Fibroblast of skin of back (primary cell): ENCODE measurements at regions not wholly inside any gene's neighbourhood (a gene's known extent, or its start where the extent isn't known, plus 50 kb on each side); places are given as distances from the start of the nearest gene placed in this dataset.
"Not testable (repeated sequence)": the region's sequence is repeated elsewhere in the genome, so short reads cannot be mapped to it uniquely, and the experiment has no call there.

Source experiments
- DNase-seq: peaks from one replicate; pipeline ENCODE4 v3.0.0-alpha.2; 2013

DNA sequence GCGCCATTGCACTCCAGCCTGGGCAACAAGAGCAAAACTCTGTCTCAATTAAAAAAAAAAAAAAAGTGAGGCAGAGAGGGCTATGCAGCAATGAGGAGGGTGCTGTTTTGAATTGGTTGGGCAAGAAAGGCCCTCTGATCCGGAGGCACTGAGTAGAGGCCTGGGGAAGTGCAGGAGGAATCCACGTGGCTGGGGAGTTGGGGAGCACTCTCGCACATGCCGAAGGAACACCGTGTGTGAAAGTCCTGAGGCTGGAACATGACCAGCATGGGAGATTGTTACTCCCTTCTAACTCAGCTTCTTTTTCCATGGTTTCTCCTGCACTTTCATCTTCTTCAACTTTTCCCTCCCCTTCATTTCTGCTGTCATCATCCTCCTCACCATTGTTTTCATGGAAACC lies 347.9 kb upstream of the HS6ST1 start:
- no peak for DNase-seq

- no peak for DNase-seq
These were observed 348.7 kb upstream of the HS6ST1 start for GRCh38 chr2:128667391-128667790.

DNA sequence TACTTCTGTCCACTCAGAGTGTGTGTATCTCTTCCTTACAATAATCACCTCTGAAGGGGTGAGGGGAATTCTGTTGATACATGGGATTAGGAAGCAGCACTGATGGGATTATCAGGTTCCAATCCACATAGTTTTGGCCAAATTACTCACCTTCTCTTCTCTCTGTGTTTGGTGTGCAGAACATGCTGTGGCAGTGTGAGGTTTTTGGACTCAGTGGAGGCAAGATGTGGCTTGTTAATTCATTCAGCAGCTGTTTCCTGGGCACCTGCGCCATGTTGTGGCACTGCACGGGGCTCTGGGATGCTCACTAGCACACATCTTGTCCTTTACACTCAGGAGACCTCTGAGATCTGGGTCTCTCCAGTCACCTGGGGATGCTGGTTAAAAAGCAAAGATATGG lies 350.3 kb upstream of the HS6ST1 start:
- DNase-seq, result no peak

DNA sequence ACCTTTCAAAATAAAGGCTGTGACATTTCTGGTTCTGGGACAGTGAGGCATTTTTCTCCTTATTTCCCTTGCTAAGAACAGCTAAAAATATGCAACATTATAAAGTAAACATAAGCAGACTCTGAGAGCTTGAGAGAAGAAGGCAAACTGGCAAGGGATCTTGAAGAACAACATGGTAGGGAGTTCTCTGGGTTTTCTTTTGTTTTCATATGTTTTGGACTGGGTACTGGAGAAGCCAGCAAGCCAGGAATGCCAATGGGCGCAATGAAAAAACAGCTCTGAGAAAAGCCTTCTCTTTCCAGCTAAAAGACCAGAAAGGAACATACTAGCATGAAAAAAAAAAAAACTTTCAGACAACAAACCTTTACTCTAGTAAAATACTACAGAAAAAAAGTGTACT lies 351.4 kb upstream of the HS6ST1 start:
- no peak for DNase-seq

DNA sequence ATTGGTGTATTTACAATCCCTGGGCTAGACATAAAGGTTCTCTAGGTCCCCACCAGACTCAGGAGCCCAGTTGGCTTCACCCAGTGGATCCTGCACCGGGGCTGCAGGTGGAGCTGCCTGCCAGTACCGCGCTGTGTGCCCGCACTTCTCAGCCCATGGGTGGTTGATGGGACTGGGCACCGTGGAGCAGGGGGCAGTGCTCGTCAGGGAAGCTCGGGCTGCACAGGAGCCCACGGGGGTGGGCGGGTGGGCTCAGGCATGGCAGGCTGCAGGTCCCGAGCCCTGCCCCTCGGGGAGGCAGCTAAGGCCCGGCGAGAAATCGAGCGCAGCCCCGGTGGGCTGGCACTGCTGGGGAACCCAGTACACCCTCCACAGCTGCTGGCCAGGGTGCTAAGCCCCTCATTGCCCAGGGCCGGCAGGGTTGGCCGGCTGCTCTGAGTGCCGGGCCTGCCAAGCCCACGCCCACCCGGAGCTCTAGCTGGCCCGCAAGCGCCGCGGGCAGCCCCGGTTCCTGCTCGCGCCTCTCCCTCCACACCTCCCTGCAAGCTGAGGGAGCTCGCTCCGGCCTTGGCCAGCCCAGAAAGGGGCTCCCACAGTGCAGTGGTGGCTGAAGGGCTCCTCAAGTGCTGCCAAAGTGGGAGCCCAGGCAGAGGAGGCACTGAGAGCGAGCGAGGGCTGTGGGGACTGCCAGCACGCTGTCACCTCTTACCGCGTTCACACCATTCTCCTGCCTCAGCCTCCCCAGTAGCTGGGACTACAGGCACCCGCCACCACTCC lies 353.5 kb upstream of the HS6ST1 start:
- not testable (repeated sequence) for DNase-seq

DNA sequence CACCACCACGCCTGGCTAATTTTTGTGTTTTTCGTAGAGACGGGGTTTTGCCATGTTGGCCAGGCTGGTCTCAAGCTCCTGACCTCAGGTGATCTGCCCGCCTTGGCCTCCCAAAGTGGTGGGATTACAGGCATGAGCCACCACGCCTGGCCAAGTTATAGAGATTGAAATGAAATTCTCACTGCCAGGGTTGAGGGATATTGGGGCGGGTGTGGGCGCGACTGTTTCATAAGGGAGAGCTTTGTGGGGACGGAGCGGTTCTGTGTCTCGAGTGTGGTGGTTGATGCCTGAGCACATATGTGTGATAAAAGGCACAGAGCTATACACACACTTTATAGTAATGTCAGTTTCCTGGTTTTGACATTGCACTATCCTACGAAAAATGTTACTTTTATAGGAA lies 361.0 kb upstream of the HS6ST1 start:
- not testable (repeated sequence) for DNase-seq

DNA sequence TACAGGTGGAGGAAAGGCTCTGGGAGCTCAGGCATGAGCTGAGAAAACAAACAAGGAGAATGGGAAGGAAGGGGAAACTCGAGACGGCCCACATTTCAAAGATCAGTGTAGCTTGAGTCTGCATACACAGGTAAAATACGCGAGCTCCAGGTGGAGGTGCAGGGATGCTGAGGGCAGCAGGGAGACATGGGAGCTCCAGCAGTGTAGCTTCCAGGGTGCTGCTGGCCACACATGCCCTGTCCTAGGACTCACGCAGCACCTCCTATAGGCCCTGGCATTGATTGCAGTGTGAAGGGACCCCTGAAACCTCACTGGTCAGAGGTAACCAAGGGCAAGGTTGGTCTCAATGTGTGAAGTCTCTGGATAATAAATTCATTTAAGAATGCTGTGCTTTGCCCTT lies 362.8 kb upstream of the HS6ST1 start:
- DNase-seq, result no peak

DNA sequence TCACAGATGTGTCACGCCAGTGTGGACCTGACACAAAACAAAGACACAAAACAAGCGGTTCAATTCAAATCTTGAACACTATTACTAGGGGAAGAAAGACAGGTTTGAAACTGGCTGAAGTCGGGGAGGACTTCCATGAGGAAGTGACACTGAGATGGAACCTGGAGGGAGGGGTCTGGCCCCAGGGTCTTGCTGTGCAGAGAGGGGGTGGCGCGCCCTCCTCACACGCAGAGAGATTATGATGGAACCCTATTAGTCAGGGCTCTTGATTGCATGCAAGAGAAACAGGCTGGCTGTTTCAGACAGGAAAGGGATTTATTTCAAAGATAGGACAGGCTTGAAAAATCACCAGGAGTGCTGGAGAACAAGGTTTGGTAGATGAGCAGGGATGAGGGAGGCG lies 363.6 kb upstream of the HS6ST1 start:
- no peak for DNase-seq

DNA sequence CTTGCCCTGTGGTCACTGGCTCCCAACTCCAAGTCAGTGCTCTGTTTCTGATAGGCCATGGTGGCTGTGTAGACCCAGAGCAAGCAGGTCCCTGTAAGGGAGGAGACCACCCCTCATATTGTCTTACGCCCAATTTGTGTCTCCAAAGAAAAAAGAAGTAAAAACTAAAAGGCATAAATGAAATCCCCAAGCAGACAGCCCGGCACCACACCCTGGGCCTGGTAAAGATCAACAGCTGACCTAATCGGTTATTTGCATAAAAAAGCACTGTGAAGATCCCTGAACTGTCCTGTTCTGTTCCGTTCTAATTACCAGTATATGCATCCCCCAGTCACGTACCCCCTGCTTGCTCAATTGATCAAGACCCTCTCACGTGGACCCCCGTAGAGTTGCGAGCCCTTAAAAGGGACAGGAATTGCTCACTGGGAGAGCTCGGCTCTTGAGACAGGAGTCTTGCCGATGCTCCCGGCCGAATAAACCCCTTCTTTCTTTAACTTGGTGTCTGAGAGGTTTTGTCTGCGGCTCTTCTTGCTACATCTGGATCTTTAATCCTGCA lies 364.1 kb upstream of the HS6ST1 start:
- no peak for DNase-seq

- DNase-seq, result no peak
These were observed 365.9 kb upstream of the HS6ST1 start for GRCh38 chr2:128684523-128684922.

DNA sequence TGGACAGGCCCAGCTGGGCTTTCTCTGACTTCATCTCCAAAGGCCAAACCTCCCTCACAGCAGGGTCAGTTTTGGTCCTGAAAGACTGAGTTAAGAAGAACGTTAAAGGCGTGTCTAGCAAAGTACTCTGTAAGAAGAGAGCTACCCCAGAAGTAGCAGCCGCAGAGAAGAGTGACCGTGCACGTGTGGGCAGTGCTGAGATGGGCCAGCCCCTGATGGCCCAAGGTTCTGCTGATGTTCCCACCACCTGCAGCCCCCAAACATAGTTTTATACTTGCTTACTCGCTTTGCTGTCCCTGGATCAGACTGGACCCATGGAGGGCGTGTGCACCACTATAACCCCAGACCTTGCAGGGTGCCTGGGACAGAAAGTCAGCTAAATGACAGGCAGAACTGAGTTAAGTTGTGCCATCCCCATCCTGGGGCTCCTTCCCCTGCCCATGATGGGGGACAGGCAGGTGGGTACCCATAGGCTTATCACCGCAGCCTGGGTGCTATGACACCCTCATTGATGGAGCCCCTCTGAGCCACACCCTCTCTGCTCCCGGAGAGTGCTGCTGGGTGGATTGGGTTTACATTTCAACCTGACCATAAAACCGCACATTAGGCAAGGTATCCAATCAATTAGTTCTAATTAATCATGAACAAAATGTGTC lies 367.3 kb upstream of the HS6ST1 start:
- no peak for DNase-seq

DNA sequence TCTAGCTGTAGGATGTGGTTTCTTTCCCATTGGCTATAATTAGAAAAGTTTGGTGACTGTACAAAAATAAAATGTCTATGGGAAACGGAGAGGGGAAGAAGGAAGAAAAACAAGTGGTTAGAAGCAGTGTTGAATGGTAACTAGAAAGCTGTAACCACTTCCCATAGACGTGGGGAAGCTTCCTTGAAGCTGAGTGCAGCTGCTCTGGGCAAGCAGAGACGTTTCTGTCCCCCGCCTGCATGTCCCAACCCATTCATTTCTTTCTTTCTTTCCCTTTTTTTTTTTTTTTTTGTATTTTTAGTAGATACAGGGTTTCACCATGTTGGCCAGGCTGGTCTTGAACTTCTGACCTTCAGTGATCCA lies 367.8 kb upstream of the HS6ST1 start:
- DNase-seq, result no peak

DNA sequence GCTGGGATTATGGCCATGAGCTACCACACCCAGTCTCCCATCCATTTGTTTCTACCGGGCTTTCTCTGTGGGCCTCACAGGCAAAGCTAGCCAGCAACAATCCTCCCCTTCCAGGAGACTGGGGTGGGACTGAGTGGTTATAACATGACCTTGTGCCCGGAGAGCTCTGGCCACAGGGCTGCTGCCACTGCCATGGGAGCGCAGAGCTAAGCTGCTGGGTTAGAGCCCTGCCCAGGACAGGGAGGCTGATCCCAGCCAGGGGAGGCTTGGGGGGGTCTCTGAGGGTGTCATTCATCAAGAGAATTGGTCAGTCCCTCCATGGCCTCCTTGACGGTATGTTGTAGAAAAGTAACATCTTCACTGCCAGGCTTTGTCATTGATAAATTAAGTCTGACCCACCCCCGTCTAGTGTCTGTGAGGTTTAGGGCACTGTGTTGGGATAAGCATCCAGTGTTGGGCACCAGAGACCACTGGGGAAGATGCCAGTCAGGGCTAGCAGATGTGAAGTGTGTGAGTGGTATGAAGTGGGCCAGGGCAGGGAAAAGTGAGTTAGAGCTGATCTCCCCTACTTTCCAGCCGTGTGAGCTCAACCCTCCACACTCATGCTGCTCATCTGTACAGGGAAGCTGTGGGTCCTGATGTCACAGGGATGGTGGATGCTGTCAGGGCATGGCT lies 368.4 kb upstream of the HS6ST1 start:
- DNase-seq, result no peak

GRCh38 chr2:128687565-128687964 lies 368.9 kb upstream of the HS6ST1 start:
- DNase-seq, result no peak

- DNase-seq, result no peak
These were observed 371.3 kb upstream of the HS6ST1 start for GRCh38 chr2:128689971-128690370.

GRCh38 chr2:128690431-128690830 lies 371.8 kb upstream of the HS6ST1 start:
- no peak for DNase-seq

GRCh38 chr2:128690869-128691268 lies 372.2 kb upstream of the HS6ST1 start:
- DNase-seq, result no peak

- DNase-seq, result no peak
These were observed 372.9 kb upstream of the HS6ST1 start for GRCh38 chr2:128691526-128691925.

- DNase-seq, result no peak
These were observed 374.5 kb upstream of the HS6ST1 start for GRCh38 chr2:128692895-128693742.

DNA sequence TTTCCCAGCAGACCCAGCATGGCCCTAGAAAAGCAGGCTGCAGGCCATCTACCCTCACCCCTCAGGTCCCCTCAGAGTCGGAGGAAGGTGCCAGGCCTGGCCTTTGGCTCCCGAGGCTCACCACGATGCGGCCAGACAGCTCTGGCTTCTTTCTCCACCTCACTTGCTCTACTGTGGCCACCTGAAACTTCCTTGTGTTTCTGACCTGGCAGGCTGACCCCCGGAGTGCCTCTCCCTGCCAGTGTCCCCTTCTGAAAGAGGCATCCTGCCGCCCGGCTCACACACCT lies 375.0 kb upstream of the HS6ST1 start:
- no peak for DNase-seq

DNA sequence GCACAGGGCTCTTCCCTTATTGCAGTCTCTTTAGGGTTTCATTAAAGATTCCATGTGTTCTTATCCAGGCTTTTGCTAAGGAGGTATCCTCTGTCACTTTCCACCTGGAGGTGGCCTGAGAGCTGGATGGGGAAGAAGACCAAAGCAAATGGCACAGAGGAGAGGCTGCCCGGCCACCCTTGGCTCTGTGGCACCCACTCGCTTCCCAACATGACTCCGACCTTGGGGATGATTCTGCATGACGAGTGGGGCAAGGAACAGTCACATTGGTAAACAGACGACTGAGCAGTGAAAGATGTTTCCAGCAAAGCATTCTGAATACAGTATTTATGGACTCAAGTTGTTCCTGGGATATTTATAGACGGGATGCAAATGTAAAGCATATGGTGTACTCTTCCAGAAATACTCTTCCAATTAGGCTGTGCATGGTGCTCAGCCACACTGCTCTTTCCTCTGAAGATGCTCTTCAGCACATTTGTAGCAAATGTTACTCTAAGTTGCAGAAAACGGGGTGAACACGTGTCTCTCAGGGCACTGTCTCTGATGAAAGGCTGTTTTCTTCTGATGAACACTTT lies 377.1 kb upstream of the HS6ST1 start:
- no peak for DNase-seq

GRCh38 chr2:128696421-128696820 lies 377.8 kb upstream of the HS6ST1 start:
- no peak for DNase-seq

DNA sequence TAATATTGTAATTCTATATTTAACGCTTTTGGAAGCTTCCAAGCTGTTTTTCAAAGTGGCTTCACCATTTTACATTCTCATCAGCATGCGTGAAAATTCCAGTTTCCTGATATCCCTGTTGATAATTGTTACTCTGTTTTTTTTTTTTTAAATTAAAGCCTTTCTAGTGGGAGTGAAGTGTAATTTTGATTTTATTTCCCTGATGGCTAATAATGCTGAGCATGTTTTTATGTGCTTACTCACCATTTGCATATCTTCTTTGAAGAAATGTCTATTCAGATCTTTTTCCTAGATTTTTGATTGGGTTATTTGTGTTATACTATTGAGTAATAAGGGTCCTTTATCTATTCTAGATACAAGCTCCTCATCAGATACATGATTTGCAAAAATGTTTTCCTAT lies 382.8 kb upstream of the HS6ST1 start:
- no peak for DNase-seq
